ENCODE measurements at regions not wholly inside any gene's neighbourhood (a gene's known extent, or its start where the extent isn't known, plus 50 kb on each side); places are given as distances from the start of the nearest gene placed in this dataset.

GRCh38 chr2:134035605-134036370 is 218.1 kb upstream of the MGAT5 start:
- Histone ChIP-seq H3K79me2 (ENCODE audit: insufficient read depth, low read length) (no peaks in the 10 kb centered on the region), H2AFZ (ENCODE audit: low read depth, low read length, poor library complexity, severe bottlenecking) (no peak overlapping the region), H3K4me3 (replicated peaks in 1 of 2; ENCODE audit: low read depth in 1 of 2, low read length in 2 of 2) (no peak overlapping the region), H3K9me3 (ENCODE audit: control insufficient read depth in 1 of 2, insufficient read depth in 1 of 2, low read depth in 1 of 2, low read length in 2 of 2) (no peaks in the 10 kb centered on the region), H3K36me3 (ENCODE audit: control insufficient read depth in 1 of 2, insufficient read depth in 2 of 2, low read length in 2 of 2) (no peaks in the 10 kb centered on the region), H3K4me1 (ENCODE audit: control insufficient read depth in 1 of 2, insufficient read depth in 2 of 2, low read length in 2 of 2) (no peaks in the 10 kb centered on the region), H3K27me3 (ENCODE audit: insufficient read depth, low read length) (peaks cover 23% of the 10 kb centered on the region; the same call in 1 of the 2 replicates), H4K20me1 (ENCODE audit: insufficient read depth) (no peaks in the 10 kb centered on the region), H3K27ac (ENCODE audit: low read depth, low read length) (no peak overlapping the region), H3K9me2 (ENCODE audit: insufficient read depth) (no peaks in the 10 kb centered on the region), H3K9ac (ENCODE audit: low read length) (no peak overlapping the region), H3K4me2 (ENCODE audit: low read length) (no peak overlapping the region)
- no peak for TF ChIP-seq REST (IDR thresholded peaks at IDR 0.05; ENCODE audit: low read depth)
- TF ChIP-seq ZNF274 (IDR thresholded peaks at IDR 0.05; ENCODE audit: low read depth, low read length): no peak
- no peak for TF ChIP-seq JUND (IDR thresholded peaks at IDR 0.05)
- no peak for TF ChIP-seq MAX (IDR thresholded peaks at IDR 0.05)
- no peak for TF ChIP-seq SRF (IDR thresholded peaks at IDR 0.05; ENCODE audit: low read depth)
- no peak for TF ChIP-seq SP1 (IDR thresholded peaks at IDR 0.05; ENCODE audit: low read depth)
- no peak for TF ChIP-seq ELF1 (IDR thresholded peaks at IDR 0.05; ENCODE audit: borderline replicate concordance, low read depth)
- no peak for TF ChIP-seq EZH2phosphoT487 (IDR thresholded peaks at IDR 0.05; ENCODE audit: borderline replicate concordance)
- no peak for TF ChIP-seq EGR1 (IDR thresholded peaks at IDR 0.05; ENCODE audit: low read depth)
- TF ChIP-seq POLR2AphosphoS5 (IDR thresholded peaks at IDR 0.05; ENCODE audit: low read depth, low read length): no peak
- no peak for TF ChIP-seq CTCF (IDR thresholded peaks at IDR 0.05 in 2 of 3, conservative IDR thresholded peaks at IDR 0.05 in 1 of 3; ENCODE audit: borderline replicate concordance in 1 of 3, insufficient read depth in 1 of 3, low read depth in 2 of 3, low read length in 2 of 3)
- TF ChIP-seq ZBTB33 (IDR thresholded peaks at IDR 0.05; ENCODE audit: extremely low read depth, insufficient replicate concordance, low read length): no peak
- TF ChIP-seq ATF3 (IDR thresholded peaks at IDR 0.05): no peak
- TF ChIP-seq TCF7L2 (IDR thresholded peaks at IDR 0.05; ENCODE audit: borderline replicate concordance, extremely low read depth, insufficient read depth, insufficient read length): no peak
- TF ChIP-seq CBX3 (IDR thresholded peaks at IDR 0.05; ENCODE audit: low read depth): no peak
- intact Hi-C loops (cut with micrococcal nuclease): no loop called here
- ChIA-PET POLR2A (no interaction called here), CTCF (no interaction called here), RAD21 (ENCODE audit: low non-redundant PET in 1 of 2, low total read pairs in 2 of 2, uncharacterized antibody in 2 of 2, unreplicated experiment in 2 of 2) (no interaction called here)
- no peak for ATAC-seq
- DNase-seq (ENCODE audit: low read depth, low spot score): no peak
- no TSS peak for BruUV-seq (replicated peaks)
